K562 (cell line): ENCODE measurements at regions not wholly inside any gene's neighbourhood (a gene's known extent, or its start where the extent isn't known, plus 50 kb on each side); places are given as distances from the start of the nearest gene placed in this dataset.

ENCODE experiments used
- ATAC-seq: fragments of 200-7000 bp; cut with Tn5 transposase; 3 replicates; pipeline ENCODE4 v1.9.1; 2020; ENCODE audit warnings: moderate library complexity
- BruUV-seq: library from RNA; stranded (reverse); fragments of 400-500 nt; replicated peaks from 2 replicates; lab custom pipeline; 2021; lab: Mats Ljungman, UMichigan
- CTCF ChIA-PET: fragments of 300-600 bp; formaldehyde crosslinking; extraction: SDS; loops from one replicate; lab custom pipeline; 2021; ENCODE audit warnings: low intra/inter-chr PET ratio; lab: Yijun Ruan, JAX
- POLR2A ChIA-PET: fragments of 300-600, 350-650 bp; sonication (Branson Sonifier 250); formaldehyde crosslinking; extraction: SDS; loops from one replicate; lab custom pipeline; 2021; ENCODE audit warnings: antibody characterized with exemption, inconsistent platforms; lab: Yijun Ruan, JAX
- DNase-seq, 4 experiments: peaks; one replicate each; pipeline versions ENCODE4 v3.0.0 to v3.0.0-alpha.2; 2011 to 2018; ENCODE audit warnings: low spot score in 3 of 4, mixed read lengths in 3 of 4; ENCODE audit errors: extremely low read depth in 1 of 4
- FAIRE-seq: peaks from 2 replicates; lab custom pipeline; 2011; peaks lifted over from hg19 to GRCh38; lab: Jason Lieb, UNC
- H2AFZ ChIP-seq: 2 replicates; pipeline ENCODE4 v1.6.0; 2011; ENCODE audit warnings: low read depth, low read length, control low read depth, inconsistent platforms
- H3K27ac ChIP-seq: fragments of 200-600 bp; 3 replicates; pipeline ENCODE4 v1.8.0; 2011; ENCODE audit warnings: low read depth, mild to moderate bottlenecking, control low read depth, inconsistent platforms, low read length, moderate library complexity, mixed read lengths; ENCODE audit errors: extremely low read depth
- H3K27me3 ChIP-seq, 2 experiments: fragments of 300-600 bp in 1 of 2; 2 replicates in 1 of 2; 3 replicates in 1 of 2; pipeline versions ENCODE4 v1.6.0 to v1.8.0; 2011; ENCODE audit warnings: inconsistent platforms in 2 of 2, low read length in 2 of 2, mild to moderate bottlenecking in 1 of 2, mixed read lengths in 1 of 2, moderate library complexity in 1 of 2; ENCODE audit not compliant: control insufficient read depth in 2 of 2, insufficient read depth in 2 of 2
- H3K36me3 ChIP-seq: fragments of 300-600 bp; 3 replicates; pipeline ENCODE4 v1.8.0; 2011; ENCODE audit warnings: mild to moderate bottlenecking, low read length, inconsistent platforms; ENCODE audit not compliant: control insufficient read depth, insufficient read depth
- H3K4me1 ChIP-seq, 2 experiments: fragments of 200-600 bp in 1 of 2; replicated peaks in 1 of 2; 2 replicates in 1 of 2; 3 replicates in 1 of 2; pipeline versions ENCODE4 v1.5.1 to v1.8.0; 2011; ENCODE audit warnings: inconsistent platforms in 2 of 2, low read length in 2 of 2, mild to moderate bottlenecking in 1 of 2, mixed read lengths in 1 of 2, moderate library complexity in 1 of 2; ENCODE audit not compliant: control insufficient read depth in 2 of 2, insufficient read depth in 2 of 2
- H3K4me2 ChIP-seq: 2 replicates; pipeline ENCODE4 v1.6.1; 2011; ENCODE audit warnings: low read length, control low read depth, inconsistent platforms, mixed read lengths; ENCODE audit not compliant: insufficient read depth
- H3K4me3 ChIP-seq: fragments of 200-600 bp; sonication (generic), shearing (Covaris generic); 2 replicates; pipeline ENCODE4 v1.5.1; 2016; ENCODE audit warnings: control low read depth, inconsistent platforms
- H3K79me2 ChIP-seq: fragments of 200-600 bp; 3 replicates; pipeline ENCODE4 v1.8.0; 2011; ENCODE audit warnings: low read length, inconsistent platforms; ENCODE audit not compliant: control insufficient read depth, insufficient read depth
- H3K9ac ChIP-seq, 2 experiments: 2 replicates each; pipeline versions ENCODE4 v1.6.0 to v1.6.1; 2011; ENCODE audit warnings: low read depth in 2 of 2, low read length in 2 of 2, control low read depth in 1 of 2, inconsistent platforms in 1 of 2, mild to moderate bottlenecking in 1 of 2, mixed read lengths in 1 of 2; ENCODE audit not compliant: insufficient read depth in 1 of 2
- H3K9me1 ChIP-seq: one replicate; pipeline ENCODE4 v1.6.0; 2011; ENCODE audit warnings: inconsistent platforms, mild to moderate bottlenecking, low read length, moderate library complexity; ENCODE audit not compliant: control insufficient read depth, insufficient read depth
- H3K9me3 ChIP-seq: replicated peaks from 2 replicates; pipeline ENCODE4 v1.5.1; 2011; ENCODE audit warnings: low read depth, low read length, inconsistent platforms; ENCODE audit not compliant: control insufficient read depth, insufficient read depth
- H4K20me1 ChIP-seq: replicated peaks from 2 replicates; pipeline ENCODE4 v1.6.1; 2011; ENCODE audit warnings: low read length, inconsistent platforms, mixed read lengths; ENCODE audit not compliant: control insufficient read depth, insufficient read depth
- DNMT1 ChIP-seq: fragments of 450-650 bp; IDR thresholded peaks from 2 replicates; pipeline ENCODE4 v1.6.1; 2016; ENCODE audit warnings: antibody characterized with exemption, mild to moderate bottlenecking
- USF2 ChIP-seq: sonication (generic); formaldehyde crosslinking; IDR thresholded peaks from 2 replicates; pipeline ENCODE4 v1.5.0; 2020; ENCODE audit warnings: missing genetic modification reagents
- XRCC4 ChIP-seq: IDR thresholded peaks from one replicate; pipeline ENCODE4 v1.6.1; 2011; ENCODE audit not compliant: insufficient read depth, insufficient read length; ENCODE audit errors: extremely low read depth
- ZFP1 ChIP-seq: fragments of 450-650 bp; formaldehyde crosslinking; IDR thresholded peaks from 2 replicates; pipeline ENCODE4 v1.4.0; 2020; ENCODE audit warnings: mild to moderate bottlenecking, mixed read lengths
- ZNF124 ChIP-seq: sonication (generic); formaldehyde crosslinking; IDR thresholded peaks from 2 replicates; pipeline ENCODE4 v1.8.1; 2022; ENCODE audit warnings: missing genetic modification reagents
- ZNF408 ChIP-seq: fragments of 250-450 bp; sonication (Bioruptor Pico); IDR thresholded peaks from 2 replicates; pipeline ENCODE4 v1.4.0; 2020; ENCODE audit warnings: low read depth, mild to moderate bottlenecking, moderate library complexity
- ZNF507 ChIP-seq: conservative IDR thresholded peaks from 2 replicates; pipeline ENCODE4 v1.6.1; 2017; ENCODE audit warnings: missing genetic modification characterization, missing compliant biosample characterization
- WGBS: fragments of 100-300 bp; shearing (Covaris generic); methylation state at CpG from one replicate; pipeline ENCODE4 v1.1.6; 2016; ENCODE audit warnings: low coverage, mixed read lengths; ENCODE audit not compliant: insufficient coverage; ENCODE audit errors: missing lambda C conversion rate; 5-methylcytosine and 5-hydroxymethylcytosine counted together
- in situ Hi-C: fragments of 300-500 bp; cut with MboI; formaldehyde crosslinking; loops from 4 replicates; pipeline ENCODE4 v1.15.0; 2018; ENCODE audit warnings: inconsistent platforms, mixed read lengths
- intact Hi-C: fragments of 100-400 bp; cut with micrococcal nuclease; formaldehyde crosslinking; loops from 2 replicates; pipeline ENCODE4 v1.14.2; 2022
- TF ChIP-seq, protein P1 (sequence below), 2 experiments: fragments of 450-650 bp in 1 of 2; sonication (generic) in 1 of 2; formaldehyde crosslinking in 1 of 2; IDR thresholded peaks in 1 of 2; conservative IDR thresholded peaks in 1 of 2; 2 replicates each; pipeline versions ENCODE4 v1.6.1 to v1.8.1; 2016 to 2023; ENCODE audit warnings: mild to moderate bottlenecking in 2 of 2, moderate library complexity in 2 of 2, inconsistent platforms in 1 of 2, missing genetic modification reagents in 1 of 2
- TF ChIP-seq, protein P2 (sequence below), 2 experiments: IDR thresholded peaks in 1 of 2; conservative IDR thresholded peaks in 1 of 2; 2 replicates each; pipeline ENCODE4 v1.6.1; 2016; ENCODE audit warnings: low read depth in 2 of 2, mild to moderate bottlenecking in 1 of 2, missing compliant biosample characterization in 1 of 2, missing genetic modification characterization in 1 of 2, moderate library complexity in 1 of 2

- no peaks in the 10 kb centered on the region for H3K9me1 ChIP-seq
- no peak for ATAC-seq
- H3K4me3 ChIP-seq: no peak overlapping the region
- no peak overlapping the region for H3K9ac ChIP-seq
- in situ Hi-C loops: no loop called here
- no peaks in the 10 kb centered on the region for H4K20me1 ChIP-seq
- no peak overlapping the region for H3K4me2 ChIP-seq
- DNase-seq: no peak
- no peak for TF ChIP-seq USF2 (CRISPR knock-in tag)
- TF ChIP-seq, all 486 proteins: peak for 0
- Histone ChIP-seq H3K9me3 (no peaks in the 10 kb centered on the region; the same call in 1 of the 2 replicates), H3K27ac (no peak overlapping the region), H3K4me1 (no peaks in the 10 kb centered on the region), H3K79me2 (no peaks in the 10 kb centered on the region), H3K27me3 (no peaks in the 10 kb centered on the region), H2AFZ (no peak overlapping the region), H3K36me3 (no peaks in the 10 kb centered on the region)
- FAIRE-seq: no peak
- 5% methylated on average over 1 of the region's 1 CpG for WGBS
- CTCF ChIA-PET: interaction anchor here (0.6 kb wide), 1 partner anchor 29 kb away, joined by 3 read pairs; no protein-coding TSS in a partner anchor
- POLR2A ChIA-PET: no interaction called here
- intact Hi-C loops: no loop called here
- BruUV-seq: no TSS peak
These were observed 1548.2 kb upstream of the CELF4 start for GRCh38 chr18:39113790-39114189.

GRCh38 chr18:39105104-39105503 is 1539.5 kb upstream of the CELF4 start:
- no peaks in the 10 kb centered on the region for H3K9me1 ChIP-seq
- no peak overlapping the region for H3K4me2 ChIP-seq
- no peaks in the 10 kb centered on the region for H3K36me3 ChIP-seq
- no peak overlapping the region for H3K9ac ChIP-seq
- CTCF ChIA-PET: no interaction called here
- H3K27ac ChIP-seq: no peak overlapping the region
- no peaks in the 10 kb centered on the region for H3K79me2 ChIP-seq
- intact Hi-C loops: no loop called here
- H3K4me3 ChIP-seq: no peak overlapping the region
- no peaks in the 10 kb centered on the region; the same call in 1 of the 2 replicates for H3K9me3 ChIP-seq
- no TSS peak for BruUV-seq
- no peak for DNase-seq
- in situ Hi-C loops: no loop called here
- no peak overlapping the region for H2AFZ ChIP-seq
- WGBS: 0% methylated on average over 4 of the region's 4 CpGs
- H3K4me1 ChIP-seq: no peaks in the 10 kb centered on the region
- ATAC-seq: no peak
- POLR2A ChIA-PET: interaction anchor here (1.5 kb wide), 1 partner anchor 15 kb away, joined by 3 read pairs; no protein-coding TSS in a partner anchor
- H3K27me3 ChIP-seq: no peaks in the 10 kb centered on the region
- no peak for FAIRE-seq
- no peaks in the 10 kb centered on the region for H4K20me1 ChIP-seq
- no peak for TF ChIP-seq ZNF408 (CRISPR knock-in tag)
- no peak for TF ChIP-seq XRCC4
- TF ChIP-seq DNMT1: no peak
- TF ChIP-seq ZFP1 (CRISPR knock-in tag): no peak
- TF ChIP-seq, protein P1, sequence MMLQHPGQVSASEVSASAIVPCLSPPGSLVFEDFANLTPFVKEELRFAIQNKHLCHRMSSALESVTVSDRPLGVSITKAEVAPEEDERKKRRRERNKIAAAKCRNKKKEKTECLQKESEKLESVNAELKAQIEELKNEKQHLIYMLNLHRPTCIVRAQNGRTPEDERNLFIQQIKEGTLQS (IDR thresholded peaks at IDR 0.05): no peak
- TF ChIP-seq, protein P1 (CRISPR knock-in tag; conservative IDR thresholded peaks at IDR 0.05): no peak
- TF ChIP-seq ZNF124 (CRISPR knock-in tag): no peak
- no peak for TF ChIP-seq ZNF507 (tag)
- TF ChIP-seq, protein P2, sequence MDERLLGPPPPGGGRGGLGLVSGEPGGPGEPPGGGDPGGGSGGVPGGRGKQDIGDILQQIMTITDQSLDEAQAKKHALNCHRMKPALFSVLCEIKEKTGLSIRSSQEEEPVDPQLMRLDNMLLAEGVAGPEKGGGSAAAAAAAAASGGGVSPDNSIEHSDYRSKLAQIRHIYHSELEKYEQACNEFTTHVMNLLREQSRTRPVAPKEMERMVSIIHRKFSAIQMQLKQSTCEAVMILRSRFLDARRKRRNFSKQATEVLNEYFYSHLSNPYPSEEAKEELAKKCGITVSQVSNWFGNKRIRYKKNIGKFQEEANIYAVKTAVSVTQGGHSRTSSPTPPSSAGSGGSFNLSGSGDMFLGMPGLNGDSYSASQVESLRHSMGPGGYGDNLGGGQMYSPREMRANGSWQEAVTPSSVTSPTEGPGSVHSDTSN (CRISPR knock-in tag; IDR thresholded peaks at IDR 0.05; ENCODE audit: low read depth): no peak
- TF ChIP-seq, protein P2 (tag; conservative IDR thresholded peaks at IDR 0.05; ENCODE audit: low read depth): no peak
